ENCODE measurements at regions not wholly inside any gene's neighbourhood (a gene's known extent, or its start where the extent isn't known, plus 50 kb on each side); places are given as distances from the start of the nearest gene placed in this dataset.

DNA sequence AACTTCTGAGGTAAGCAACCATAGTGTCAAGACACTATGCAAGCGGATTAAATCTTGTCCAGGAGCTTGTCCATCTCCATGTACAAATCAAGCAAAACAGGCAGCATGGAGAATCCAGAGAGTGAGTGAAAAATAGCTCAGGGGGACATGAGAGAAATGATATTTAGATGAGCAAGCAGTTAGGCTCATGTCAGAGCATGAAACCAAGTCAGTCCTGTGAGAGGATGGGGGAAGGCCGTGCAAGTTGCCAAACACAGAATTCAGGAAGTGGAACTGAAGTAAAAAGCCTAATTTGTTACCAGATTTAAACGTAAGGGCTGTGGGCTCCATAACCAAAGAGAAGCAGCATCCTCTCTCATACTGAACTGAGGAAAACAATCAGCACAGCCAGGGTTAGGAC, 995.9 kb downstream of the MCTP2 start:
- H3K27ac ChIP-seq (ENCODE audit: low read depth), result no peak overlapping the region
- no peaks in the 10 kb centered on the region for H3K36me3 ChIP-seq (ENCODE audit: insufficient read depth)
- ATAC-seq (no peak), DNase-seq (ENCODE audit: low spot score) (no peak)
- H3K9me2 ChIP-seq (ENCODE audit: insufficient read depth), result peaks cover 14% of the 10 kb centered on the region; the same call in 1 of the 2 replicates
- peaks cover 1% of the 10 kb centered on the region for H3K27me3 Mint-ChIP-seq (ENCODE audit: insufficient read depth, low read depth, poor library complexity)
- H3K4me3 ChIP-seq, result no peak overlapping the region
- no peaks in the 10 kb centered on the region; the same call in 2 of the 3 replicates for H3K9me3 Mint-ChIP-seq
- no peaks in the 10 kb centered on the region for H3K79me2 ChIP-seq (replicated peaks; ENCODE audit: insufficient read depth)
- H3K4me3 Mint-ChIP-seq, result no peak overlapping the region
- H3K4me1 Mint-ChIP-seq, result no peaks in the 10 kb centered on the region
- H3F3A ChIP-seq (replicated peaks; ENCODE audit: low read depth), result no peaks in the 10 kb centered on the region
- no peak overlapping the region for H3K4me2 ChIP-seq
- H3K27me3 ChIP-seq (ENCODE audit: insufficient read depth), result no peaks in the 10 kb centered on the region
- no peak overlapping the region for H3K27ac Mint-ChIP-seq
- no peaks in the 10 kb centered on the region for H3K4me1 ChIP-seq (ENCODE audit: insufficient read depth)
- no peak for TF ChIP-seq STAT1 (IDR thresholded peaks at IDR 0.05; ENCODE audit: unreplicated experiment)
- TF ChIP-seq CREB1 (CRISPR knock-in tag; IDR thresholded peaks at IDR 0.05; ENCODE audit: low read depth), result no peak
- TF ChIP-seq, protein P1, sequence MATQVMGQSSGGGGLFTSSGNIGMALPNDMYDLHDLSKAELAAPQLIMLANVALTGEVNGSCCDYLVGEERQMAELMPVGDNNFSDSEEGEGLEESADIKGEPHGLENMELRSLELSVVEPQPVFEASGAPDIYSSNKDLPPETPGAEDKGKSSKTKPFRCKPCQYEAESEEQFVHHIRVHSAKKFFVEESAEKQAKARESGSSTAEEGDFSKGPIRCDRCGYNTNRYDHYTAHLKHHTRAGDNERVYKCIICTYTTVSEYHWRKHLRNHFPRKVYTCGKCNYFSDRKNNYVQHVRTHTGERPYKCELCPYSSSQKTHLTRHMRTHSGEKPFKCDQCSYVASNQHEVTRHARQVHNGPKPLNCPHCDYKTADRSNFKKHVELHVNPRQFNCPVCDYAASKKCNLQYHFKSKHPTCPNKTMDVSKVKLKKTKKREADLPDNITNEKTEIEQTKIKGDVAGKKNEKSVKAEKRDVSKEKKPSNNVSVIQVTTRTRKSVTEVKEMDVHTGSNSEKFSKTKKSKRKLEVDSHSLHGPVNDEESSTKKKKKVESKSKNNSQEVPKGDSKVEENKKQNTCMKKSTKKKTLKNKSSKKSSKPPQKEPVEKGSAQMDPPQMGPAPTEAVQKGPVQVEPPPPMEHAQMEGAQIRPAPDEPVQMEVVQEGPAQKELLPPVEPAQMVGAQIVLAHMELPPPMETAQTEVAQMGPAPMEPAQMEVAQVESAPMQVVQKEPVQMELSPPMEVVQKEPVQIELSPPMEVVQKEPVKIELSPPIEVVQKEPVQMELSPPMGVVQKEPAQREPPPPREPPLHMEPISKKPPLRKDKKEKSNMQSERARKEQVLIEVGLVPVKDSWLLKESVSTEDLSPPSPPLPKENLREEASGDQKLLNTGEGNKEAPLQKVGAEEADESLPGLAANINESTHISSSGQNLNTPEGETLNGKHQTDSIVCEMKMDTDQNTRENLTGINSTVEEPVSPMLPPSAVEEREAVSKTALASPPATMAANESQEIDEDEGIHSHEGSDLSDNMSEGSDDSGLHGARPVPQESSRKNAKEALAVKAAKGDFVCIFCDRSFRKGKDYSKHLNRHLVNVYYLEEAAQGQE (IDR thresholded peaks at IDR 0.05; ENCODE audit: unreplicated experiment), result no peak
- no peak for TF ChIP-seq JUNB (IDR thresholded peaks at IDR 0.05; ENCODE audit: unreplicated experiment)
- no peak for TF ChIP-seq POLR2AphosphoS5 (IDR thresholded peaks at IDR 0.05; ENCODE audit: low read depth)
- no peak for TF ChIP-seq ZNF331 (CRISPR knock-in tag; IDR thresholded peaks at IDR 0.05; ENCODE audit: low read depth)
- TF ChIP-seq NANOG (IDR thresholded peaks at IDR 0.05; ENCODE audit: borderline replicate concordance), result no peak
- TF ChIP-seq, protein P2, sequence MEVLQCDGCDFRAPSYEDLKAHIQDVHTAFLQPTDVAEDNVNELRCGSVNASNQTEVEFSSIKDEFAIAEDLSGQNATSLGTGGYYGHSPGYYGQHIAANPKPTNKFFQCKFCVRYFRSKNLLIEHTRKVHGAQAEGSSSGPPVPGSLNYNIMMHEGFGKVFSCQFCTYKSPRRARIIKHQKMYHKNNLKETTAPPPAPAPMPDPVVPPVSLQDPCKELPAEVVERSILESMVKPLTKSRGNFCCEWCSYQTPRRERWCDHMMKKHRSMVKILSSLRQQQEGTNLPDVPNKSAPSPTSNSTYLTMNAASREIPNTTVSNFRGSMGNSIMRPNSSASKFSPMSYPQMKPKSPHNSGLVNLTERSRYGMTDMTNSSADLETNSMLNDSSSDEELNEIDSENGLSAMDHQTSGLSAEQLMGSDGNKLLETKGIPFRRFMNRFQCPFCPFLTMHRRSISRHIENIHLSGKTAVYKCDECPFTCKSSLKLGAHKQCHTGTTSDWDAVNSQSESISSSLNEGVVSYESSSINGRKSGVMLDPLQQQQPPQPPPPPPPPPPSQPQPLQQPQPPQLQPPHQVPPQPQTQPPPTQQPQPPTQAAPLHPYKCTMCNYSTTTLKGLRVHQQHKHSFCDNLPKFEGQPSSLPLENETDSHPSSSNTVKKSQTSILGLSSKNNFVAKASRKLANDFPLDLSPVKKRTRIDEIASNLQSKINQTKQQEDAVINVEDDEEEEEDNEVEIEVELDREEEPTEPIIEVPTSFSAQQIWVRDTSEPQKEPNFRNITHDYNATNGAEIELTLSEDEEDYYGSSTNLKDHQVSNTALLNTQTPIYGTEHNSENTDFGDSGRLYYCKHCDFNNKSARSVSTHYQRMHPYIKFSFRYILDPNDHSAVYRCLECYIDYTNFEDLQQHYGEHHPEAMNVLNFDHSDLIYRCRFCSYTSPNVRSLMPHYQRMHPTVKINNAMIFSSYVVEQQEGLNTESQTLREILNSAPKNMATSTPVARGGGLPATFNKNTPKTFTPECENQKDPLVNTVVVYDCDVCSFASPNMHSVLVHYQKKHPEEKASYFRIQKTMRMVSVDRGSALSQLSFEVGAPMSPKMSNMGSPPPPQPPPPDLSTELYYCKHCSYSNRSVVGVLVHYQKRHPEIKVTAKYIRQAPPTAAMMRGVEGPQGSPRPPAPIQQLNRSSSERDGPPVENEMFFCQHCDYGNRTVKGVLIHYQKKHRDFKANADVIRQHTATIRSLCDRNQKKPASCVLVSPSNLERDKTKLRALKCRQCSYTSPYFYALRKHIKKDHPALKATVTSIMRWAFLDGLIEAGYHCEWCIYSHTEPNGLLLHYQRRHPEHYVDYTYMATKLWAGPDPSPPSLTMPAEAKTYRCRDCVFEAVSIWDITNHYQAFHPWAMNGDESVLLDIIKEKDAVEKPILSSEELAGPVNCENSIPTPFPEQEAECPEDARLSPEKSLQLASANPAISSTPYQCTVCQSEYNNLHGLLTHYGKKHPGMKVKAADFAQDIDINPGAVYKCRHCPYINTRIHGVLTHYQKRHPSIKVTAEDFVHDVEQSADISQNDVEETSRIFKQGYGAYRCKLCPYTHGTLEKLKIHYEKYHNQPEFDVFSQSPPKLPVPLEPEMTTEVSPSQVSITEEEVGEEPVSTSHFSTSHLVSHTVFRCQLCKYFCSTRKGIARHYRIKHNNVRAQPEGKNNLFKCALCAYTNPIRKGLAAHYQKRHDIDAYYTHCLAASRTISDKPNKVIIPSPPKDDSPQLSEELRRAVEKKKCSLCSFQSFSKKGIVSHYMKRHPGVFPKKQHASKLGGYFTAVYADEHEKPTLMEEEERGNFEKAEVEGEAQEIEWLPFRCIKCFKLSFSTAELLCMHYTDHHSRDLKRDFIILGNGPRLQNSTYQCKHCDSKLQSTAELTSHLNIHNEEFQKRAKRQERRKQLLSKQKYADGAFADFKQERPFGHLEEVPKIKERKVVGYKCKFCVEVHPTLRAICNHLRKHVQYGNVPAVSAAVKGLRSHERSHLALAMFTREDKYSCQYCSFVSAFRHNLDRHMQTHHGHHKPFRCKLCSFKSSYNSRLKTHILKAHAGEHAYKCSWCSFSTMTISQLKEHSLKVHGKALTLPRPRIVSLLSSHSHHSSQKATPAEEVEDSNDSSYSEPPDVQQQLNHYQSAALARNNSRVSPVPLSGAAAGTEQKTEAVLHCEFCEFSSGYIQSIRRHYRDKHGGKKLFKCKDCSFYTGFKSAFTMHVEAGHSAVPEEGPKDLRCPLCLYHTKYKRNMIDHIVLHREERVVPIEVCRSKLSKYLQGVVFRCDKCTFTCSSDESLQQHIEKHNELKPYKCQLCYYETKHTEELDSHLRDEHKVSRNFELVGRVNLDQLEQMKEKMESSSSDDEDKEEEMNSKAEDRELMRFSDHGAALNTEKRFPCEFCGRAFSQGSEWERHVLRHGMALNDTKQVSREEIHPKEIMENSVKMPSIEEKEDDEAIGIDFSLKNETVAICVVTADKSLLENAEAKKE (CRISPR knock-in tag; IDR thresholded peaks at IDR 0.05), result no peak
- TF ChIP-seq, protein P3, sequence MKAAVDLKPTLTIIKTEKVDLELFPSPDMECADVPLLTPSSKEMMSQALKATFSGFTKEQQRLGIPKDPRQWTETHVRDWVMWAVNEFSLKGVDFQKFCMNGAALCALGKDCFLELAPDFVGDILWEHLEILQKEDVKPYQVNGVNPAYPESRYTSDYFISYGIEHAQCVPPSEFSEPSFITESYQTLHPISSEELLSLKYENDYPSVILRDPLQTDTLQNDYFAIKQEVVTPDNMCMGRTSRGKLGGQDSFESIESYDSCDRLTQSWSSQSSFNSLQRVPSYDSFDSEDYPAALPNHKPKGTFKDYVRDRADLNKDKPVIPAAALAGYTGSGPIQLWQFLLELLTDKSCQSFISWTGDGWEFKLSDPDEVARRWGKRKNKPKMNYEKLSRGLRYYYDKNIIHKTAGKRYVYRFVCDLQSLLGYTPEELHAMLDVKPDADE (IDR thresholded peaks at IDR 0.05), result no peak
- no peak for TF ChIP-seq EZH2phosphoT487 (IDR thresholded peaks at IDR 0.05; ENCODE audit: unreplicated experiment)
- TF ChIP-seq, protein P4, sequence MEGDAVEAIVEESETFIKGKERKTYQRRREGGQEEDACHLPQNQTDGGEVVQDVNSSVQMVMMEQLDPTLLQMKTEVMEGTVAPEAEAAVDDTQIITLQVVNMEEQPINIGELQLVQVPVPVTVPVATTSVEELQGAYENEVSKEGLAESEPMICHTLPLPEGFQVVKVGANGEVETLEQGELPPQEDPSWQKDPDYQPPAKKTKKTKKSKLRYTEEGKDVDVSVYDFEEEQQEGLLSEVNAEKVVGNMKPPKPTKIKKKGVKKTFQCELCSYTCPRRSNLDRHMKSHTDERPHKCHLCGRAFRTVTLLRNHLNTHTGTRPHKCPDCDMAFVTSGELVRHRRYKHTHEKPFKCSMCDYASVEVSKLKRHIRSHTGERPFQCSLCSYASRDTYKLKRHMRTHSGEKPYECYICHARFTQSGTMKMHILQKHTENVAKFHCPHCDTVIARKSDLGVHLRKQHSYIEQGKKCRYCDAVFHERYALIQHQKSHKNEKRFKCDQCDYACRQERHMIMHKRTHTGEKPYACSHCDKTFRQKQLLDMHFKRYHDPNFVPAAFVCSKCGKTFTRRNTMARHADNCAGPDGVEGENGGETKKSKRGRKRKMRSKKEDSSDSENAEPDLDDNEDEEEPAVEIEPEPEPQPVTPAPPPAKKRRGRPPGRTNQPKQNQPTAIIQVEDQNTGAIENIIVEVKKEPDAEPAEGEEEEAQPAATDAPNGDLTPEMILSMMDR (conservative IDR thresholded peaks at IDR 0.05; ENCODE audit: low read depth in 2 of 2), result no peak
- no peak for TF ChIP-seq EZH2 (IDR thresholded peaks at IDR 0.05; ENCODE audit: low read depth, unreplicated experiment)
- TF ChIP-seq ZNF114 (CRISPR knock-in tag; IDR thresholded peaks at IDR 0.05), result no peak
- no peaks in the 10 kb centered on the region; the same call in 2 of the 3 replicates for H3K36me3 Mint-ChIP-seq (ENCODE audit: low read depth)
- H2AFZ ChIP-seq, result peak overlapping the region; percentile 93
- no peaks in the 10 kb centered on the region for H4K20me1 ChIP-seq (replicated peaks; ENCODE audit: insufficient read depth)
